Panc1 (cell line): ENCODE measurements at regions not wholly inside any gene's neighbourhood (a gene's known extent, or its start where the extent isn't known, plus 50 kb on each side); places are given as distances from the start of the nearest gene placed in this dataset.

Experiments
- POLR2AphosphoS5 ChIP-seq: IDR thresholded peaks from 2 replicates; pipeline ENCODE4 v1.6.1; 2012; ENCODE audit warnings: mild to moderate bottlenecking, low read depth, low read length, moderate library complexity
- TF ChIP-seq, protein P1 (sequence below), 2 experiments: IDR thresholded peaks; 2 replicates each; pipeline ENCODE4 v1.6.1; 2011 to 2012; ENCODE audit warnings: low read depth in 2 of 2, control low read depth in 1 of 2, low read length in 1 of 2, mild to moderate bottlenecking in 1 of 2, moderate library complexity in 1 of 2; ENCODE audit not compliant: insufficient read depth in 1 of 2
- TF ChIP-seq, protein P2 (sequence below): fragments of 450-650 bp; IDR thresholded peaks from 2 replicates; pipeline ENCODE4 v1.5.1; 2017; ENCODE audit warnings: mild to moderate bottlenecking

DNA sequence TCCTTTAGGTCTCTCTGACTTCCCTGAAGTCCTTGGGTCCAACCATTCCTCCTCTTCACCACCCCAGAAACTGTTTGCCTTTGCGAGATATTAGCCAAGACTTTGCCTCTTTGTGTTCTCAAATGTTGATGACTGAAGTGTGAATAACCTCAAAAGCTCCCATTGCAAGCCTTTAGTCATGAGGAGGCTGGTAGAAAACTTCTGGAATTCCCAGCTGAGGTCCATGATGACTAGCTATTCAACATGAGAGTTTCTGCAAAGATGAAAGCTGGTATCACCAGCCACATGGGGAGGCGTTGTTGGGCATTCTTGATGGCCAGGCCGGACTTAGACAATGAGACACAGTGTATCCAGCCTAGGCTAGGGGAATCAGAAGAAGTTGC is 111.7 kb downstream of the TBX5 start:
- TF ChIP-seq POLR2AphosphoS5 = no peak
- TF ChIP-seq, protein P1, sequence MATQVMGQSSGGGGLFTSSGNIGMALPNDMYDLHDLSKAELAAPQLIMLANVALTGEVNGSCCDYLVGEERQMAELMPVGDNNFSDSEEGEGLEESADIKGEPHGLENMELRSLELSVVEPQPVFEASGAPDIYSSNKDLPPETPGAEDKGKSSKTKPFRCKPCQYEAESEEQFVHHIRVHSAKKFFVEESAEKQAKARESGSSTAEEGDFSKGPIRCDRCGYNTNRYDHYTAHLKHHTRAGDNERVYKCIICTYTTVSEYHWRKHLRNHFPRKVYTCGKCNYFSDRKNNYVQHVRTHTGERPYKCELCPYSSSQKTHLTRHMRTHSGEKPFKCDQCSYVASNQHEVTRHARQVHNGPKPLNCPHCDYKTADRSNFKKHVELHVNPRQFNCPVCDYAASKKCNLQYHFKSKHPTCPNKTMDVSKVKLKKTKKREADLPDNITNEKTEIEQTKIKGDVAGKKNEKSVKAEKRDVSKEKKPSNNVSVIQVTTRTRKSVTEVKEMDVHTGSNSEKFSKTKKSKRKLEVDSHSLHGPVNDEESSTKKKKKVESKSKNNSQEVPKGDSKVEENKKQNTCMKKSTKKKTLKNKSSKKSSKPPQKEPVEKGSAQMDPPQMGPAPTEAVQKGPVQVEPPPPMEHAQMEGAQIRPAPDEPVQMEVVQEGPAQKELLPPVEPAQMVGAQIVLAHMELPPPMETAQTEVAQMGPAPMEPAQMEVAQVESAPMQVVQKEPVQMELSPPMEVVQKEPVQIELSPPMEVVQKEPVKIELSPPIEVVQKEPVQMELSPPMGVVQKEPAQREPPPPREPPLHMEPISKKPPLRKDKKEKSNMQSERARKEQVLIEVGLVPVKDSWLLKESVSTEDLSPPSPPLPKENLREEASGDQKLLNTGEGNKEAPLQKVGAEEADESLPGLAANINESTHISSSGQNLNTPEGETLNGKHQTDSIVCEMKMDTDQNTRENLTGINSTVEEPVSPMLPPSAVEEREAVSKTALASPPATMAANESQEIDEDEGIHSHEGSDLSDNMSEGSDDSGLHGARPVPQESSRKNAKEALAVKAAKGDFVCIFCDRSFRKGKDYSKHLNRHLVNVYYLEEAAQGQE (IDR thresholded peaks at IDR 0.05; ENCODE audit: insufficient read depth in 1 of 2, low read depth in 2 of 2, low read length in 1 of 2) = no peak
- TF ChIP-seq, protein P2, sequence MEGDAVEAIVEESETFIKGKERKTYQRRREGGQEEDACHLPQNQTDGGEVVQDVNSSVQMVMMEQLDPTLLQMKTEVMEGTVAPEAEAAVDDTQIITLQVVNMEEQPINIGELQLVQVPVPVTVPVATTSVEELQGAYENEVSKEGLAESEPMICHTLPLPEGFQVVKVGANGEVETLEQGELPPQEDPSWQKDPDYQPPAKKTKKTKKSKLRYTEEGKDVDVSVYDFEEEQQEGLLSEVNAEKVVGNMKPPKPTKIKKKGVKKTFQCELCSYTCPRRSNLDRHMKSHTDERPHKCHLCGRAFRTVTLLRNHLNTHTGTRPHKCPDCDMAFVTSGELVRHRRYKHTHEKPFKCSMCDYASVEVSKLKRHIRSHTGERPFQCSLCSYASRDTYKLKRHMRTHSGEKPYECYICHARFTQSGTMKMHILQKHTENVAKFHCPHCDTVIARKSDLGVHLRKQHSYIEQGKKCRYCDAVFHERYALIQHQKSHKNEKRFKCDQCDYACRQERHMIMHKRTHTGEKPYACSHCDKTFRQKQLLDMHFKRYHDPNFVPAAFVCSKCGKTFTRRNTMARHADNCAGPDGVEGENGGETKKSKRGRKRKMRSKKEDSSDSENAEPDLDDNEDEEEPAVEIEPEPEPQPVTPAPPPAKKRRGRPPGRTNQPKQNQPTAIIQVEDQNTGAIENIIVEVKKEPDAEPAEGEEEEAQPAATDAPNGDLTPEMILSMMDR = no peak
